HG03520 (cell line): ENCODE measurements at regions not wholly inside any gene's neighbourhood (a gene's known extent, or its start where the extent isn't known, plus 50 kb on each side); places are given as distances from the start of the nearest gene placed in this dataset.

Experiments
- ATAC-seq: cut with Tn5 transposase; IDR thresholded peaks from one replicate; pipeline ENCODE4 v1.9.1; 2021; ENCODE audit warnings: mild to moderate bottlenecking, moderate library complexity; ENCODE audit not compliant: unreplicated experiment

DNA sequence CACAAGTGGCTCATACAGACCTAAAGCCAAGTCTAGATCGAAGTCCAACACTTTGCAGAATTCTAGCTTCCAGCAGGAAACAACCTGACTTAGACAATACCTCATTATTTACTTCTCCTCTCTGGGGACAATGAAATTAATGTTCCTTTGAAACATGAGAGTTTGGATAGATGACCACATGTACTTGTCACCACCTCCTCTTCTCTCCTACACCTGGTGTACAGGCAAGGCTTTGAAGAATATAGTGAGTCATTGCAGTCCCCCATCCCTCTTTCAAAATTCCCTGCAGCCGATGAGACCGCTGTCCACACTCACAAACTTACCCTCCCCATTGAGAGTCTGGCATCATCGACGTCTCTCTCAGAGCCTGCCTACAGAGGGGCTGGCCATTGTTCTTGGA, 189.0 kb upstream of the HES1 start:
- no peak for ATAC-seq

DNA sequence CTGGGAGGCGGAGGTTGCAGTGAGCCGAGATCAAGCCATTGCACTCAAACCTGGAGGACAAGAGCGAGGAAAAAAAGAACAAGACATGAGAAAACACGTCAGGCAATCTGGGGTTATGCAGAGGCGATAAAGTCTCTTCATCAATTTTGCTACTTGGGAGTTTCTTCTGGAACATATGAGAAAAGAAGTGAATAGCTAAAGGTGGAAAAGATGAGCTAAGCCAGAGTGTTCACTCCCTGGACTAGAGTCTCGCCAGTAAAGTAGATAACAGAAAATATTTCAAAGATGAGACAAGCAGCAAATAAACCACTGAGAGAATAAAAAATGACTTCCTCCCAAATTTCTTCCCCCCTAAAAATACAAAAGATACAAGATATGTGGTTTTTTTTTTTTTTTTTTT, 188.4 kb upstream of the HES1 start:
- ATAC-seq = no peak

DNA sequence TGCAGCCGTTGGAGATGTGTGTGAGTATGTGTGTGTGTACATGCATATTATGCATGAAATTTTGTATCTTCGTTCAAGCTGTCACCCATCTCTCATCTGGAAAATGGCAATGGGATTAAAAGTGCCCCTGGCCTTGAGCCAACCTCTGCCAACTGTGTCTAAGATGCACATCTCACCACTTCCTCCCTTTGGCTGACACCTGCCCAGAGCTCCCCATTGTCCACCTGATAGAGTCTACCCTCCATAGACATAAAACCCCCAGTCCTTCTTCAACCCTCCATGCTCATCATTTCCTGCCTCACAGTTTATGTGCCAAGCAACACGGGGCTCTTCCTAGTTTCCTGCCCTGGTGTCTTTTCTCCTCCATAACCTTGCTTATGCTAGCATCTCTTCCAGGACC, 187.5 kb upstream of the HES1 start:
- ATAC-seq = no peak

DNA sequence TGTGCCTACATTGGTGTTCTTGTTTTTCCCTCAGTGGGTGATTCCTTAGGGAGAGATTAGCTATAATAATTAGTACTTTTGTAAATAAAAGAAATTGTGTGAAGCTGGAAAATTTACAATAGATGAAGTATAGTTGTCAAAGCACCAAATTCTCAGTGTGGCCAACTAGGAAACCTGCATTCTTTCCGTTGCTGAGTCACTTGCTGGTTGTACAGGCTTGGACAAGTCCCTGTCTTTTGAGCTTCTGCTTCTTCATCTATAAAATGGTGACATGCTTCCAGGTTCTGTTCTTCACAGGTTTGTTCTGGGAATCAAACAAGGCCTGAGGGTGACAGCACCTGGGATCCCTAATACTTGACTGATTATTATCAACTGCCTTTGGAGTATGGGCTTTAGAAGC, 184.1 kb upstream of the HES1 start:
- ATAC-seq = no peak

DNA sequence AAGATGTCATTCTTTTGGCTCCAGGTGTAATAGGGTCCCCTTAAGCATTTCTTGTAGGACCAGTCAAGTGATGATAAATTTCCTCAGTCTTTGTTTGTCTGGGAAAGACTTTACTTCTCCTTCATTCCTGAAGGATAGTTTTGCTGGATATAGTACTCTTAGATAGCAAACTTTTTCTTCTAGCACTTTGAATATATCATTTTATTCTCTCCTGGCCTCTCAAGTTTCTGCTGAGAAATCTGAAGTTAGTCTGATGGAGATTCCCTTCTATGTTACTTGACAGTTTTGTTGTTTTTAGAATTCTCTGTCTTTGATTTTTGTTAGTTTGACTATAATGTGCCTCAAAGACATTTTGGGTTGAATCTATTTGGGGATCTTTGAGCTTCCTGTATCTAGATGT, 181.2 kb upstream of the HES1 start:
- ATAC-seq = no peak

DNA sequence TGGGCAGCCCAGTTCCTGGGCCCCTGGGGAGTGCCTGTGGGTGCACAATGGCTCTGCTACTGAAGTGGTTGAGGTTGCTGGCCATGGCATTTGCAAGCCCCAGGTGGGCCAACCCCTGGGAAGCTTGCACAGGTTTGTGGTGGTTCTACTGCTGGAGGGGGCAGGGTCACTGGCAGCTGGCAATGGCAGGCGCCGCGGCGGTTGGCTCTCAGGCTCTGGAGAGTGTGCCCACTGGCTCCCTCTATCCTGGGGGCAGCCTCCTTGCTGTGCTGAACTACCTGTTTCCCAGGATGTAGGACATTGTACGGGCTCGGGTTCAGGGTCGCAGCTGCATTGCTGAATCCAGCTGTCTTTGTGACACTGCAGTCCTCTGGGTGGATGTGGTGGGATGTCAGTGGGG, 180.2 kb upstream of the HES1 start:
- ATAC-seq = no peak

DNA sequence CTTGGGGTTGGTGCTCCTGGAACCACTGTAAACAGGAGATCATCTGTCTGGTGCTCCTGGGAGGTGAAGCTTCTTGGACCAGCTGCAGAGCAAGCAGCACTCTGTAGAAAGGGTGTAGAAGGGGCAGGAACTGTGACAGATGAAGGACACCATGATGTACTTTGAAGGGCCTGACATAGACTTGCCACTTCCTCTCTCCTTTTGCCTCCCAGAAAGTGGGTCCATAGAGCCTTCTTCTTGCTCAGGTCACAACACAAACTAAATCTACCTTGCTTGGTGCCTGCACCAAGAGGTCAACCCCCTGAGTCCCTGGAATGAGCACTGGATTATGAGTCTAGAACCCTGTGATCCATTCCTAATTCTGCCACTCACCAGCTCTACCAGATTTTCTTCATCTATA, 176.1 kb upstream of the HES1 start:
- ATAC-seq = no peak

DNA sequence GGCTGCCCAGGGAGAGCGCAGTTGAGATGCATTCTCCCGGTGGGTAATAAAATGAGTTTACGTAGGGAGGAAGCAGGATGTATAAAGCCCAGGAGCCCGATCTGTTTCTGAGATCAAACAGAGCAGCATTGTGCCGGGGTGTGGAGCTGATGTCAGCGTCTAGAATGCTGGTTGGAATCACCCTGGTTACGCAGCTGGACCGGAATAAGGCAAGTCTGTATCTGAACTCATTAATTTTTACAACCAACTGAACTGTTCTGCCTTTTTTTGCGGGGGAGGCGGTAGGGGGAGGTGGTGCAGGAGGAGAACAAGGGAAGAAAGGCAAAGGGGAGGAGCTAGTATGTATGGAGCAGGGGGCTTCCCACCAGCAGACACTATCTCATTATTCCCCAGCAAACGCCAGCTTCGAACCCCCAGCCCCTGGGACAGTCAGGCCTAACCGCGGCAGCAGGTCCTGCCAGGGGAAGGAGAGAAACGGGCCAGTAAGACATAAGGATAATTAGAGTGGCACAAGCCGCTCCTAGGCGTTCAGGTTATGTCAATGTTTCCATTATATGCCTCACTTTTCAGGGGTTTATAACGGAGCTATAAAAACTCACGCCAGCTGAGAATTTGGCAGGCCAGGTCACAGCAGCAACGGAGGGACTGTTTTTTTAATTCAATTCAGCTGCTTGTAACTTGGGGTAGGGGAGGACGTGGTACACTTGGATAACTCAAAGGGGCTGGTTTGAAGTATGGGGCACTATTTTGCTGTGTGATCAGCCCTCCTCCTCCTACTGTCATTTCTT, 175.3 kb upstream of the HES1 start:
- no peak for ATAC-seq

DNA sequence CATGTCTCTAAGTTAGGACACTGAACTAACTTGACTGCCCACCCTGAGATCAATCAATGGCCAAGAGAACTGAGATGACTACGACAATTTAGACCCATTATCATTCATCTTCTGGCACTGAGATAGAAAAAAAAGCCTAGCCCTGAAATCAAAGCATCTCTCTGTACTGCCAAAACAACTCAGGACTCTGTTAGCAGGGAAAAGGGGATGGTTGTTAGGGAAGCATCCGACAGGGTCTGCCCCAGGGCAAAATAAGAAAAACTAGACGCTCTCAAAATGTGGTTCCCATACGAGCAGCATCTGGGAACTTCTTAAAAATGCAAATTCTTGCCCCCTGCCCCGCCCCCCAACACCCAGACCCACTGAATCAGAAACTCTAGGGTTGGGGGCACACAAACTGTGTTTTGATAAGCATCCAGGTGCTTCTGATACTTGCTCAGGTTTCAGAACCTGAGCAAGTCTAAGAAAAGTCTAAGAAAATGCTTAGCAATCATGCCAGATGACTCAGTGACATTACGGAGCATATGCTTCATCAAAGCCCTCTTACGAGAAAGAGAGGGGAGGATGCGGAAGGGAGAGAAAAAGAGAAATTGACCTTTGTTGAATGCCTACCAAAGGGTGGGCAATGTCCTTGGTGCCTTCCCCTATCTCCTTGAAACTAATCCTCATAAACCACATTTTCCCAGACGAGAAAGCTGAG, 172.8 kb upstream of the HES1 start:
- no peak for ATAC-seq

DNA sequence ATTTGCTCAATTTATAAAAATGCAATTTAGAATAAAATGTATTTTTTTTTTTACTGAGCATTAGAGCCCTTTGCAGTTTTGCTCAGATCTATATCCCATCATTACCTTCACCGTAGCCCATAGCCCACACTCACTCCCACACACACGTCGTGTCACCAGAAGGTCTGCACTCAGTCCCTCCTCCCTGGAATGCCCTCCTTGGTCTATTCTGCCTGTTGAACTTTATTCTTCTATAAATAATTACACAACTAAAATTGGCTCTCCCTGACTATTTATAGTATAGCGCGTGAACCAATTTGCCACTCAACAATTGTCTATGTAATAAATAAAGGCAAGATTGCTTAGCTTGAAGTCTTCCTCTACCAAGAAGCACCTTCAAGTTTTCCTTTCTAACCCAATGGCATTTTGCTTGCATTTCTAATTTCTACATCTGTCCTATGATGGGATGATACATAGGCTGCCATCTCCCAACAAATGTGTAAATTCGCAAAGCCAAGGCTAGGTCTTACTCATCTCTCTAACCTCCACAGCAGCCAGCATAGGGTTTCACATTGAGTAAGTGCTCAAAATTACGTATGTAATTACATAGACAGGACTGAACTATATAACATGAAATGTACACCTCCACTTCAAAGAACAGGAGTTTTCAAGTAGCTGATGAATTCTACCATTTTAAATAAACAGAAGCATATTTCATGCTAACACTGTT, 172.0 kb upstream of the HES1 start:
- ATAC-seq = peak; percentile 64

DNA sequence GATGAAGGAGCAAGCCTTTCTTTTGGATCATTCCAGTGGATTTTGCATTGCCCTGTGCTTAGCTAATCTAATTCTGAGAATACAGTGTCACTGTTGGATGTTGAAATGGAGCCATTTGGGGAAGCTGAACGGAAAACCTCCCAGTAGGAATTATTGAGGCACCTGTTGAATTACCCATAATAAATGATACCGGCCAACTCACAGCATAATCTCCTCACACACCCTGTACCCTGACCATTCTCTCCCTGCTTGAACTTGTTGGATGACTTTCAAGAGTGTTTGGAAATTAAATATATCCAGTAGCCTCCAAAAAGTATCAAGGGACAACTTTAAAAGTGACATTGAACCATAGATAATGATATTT, 171.4 kb upstream of the HES1 start:
- ATAC-seq = no peak

DNA sequence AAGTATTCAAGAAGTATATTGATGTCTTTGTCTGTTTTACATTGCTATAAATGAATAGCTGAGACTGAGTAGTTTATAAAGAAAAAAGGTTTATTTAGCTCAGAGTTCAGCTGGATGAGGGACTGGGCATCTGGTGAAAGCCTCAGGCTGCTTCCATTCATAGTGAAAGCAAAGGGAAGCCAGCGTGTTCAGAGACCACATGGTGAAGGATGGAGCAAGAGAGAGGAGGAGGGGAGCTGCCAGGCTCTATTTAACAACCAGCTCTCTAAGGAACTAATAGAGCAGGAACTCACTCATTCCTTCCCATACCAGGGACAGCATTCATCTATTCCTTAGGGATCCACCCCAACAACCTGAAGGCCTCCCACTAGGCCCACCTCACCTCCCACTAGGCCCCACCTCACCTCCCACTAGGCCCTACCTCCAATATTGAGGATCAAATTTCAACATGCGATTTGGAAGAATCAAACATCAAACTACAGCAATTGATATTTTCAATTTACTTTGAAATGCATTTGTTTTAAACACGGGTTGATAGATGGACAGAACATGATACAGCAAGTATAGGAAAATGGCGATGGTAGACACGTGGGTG, 167.5 kb upstream of the HES1 start:
- ATAC-seq = no peak

DNA sequence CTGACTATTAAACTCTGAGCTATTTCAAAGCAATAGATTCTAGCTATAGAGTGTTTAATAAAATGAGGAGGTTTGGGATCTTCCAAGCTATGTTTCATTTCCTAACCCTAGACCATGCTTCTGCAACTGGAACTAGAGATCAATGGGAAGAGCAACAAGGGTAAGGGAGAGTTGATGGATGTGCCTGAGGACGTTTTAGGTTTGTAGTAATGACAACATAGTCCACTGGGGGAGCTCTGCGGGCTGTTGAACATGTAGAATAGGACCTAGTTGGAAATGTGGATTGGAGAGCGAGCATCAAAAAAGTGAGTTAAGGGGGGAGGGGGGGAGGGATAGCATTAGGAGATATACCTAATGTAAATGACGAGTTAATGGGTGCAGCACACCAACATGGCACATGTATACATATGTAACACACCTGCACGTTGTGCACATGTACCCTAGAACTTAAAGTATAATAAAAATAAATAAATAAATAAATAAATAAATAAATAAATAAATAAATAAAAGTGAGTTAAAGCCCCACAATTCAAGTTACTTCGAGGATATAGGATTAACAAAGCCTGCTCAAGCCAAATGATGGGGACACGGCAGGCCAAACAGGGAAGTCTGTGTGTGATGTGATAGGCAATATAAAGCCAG, 165.7 kb upstream of the HES1 start:
- peak; percentile 46 for ATAC-seq

DNA sequence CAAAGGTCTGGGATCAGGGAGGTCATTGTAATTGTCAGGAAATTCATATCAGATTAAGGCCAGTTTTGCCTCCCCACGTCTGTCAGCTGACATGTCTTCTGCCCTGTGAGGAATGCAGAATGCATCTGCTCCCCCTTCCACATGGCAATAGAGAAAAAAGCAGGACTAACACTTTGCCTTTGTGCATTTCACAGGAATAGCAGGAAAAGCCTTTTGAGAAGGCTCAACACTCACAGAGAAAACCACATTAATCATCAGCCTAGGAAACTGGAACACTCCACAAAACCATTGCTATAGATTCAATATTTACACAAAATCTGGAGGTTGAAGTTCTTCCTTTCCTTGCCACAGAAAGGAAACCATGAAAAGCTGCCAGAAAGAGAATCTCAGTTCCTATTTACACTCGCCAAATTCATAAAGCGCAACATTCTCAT, 165.2 kb upstream of the HES1 start:
- peak; percentile 12 for ATAC-seq

DNA sequence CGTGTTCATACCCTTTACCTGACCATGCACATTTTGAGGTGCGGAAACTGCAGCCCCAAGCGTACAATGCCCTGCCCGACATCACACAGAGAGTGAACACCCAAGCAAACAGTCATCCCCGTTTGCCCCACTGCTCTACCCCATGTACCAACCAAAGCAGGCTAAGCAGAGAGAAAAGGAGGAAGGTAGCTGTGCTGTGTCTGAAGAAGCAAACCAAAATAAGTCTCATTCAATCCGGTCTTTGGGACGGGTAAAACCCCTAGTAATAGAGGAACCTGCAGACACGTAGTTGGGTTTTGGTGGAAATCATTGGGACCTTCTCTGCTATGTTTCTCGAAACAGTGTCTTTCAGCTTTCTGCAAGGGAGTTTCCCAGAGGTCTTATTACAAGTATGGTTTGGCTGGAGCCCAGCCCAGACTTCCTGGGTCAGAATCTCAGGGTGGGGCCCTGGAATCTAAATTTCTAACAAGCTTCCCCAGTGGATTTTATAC, 164.6 kb upstream of the HES1 start:
- ATAC-seq = peak; percentile 52

DNA sequence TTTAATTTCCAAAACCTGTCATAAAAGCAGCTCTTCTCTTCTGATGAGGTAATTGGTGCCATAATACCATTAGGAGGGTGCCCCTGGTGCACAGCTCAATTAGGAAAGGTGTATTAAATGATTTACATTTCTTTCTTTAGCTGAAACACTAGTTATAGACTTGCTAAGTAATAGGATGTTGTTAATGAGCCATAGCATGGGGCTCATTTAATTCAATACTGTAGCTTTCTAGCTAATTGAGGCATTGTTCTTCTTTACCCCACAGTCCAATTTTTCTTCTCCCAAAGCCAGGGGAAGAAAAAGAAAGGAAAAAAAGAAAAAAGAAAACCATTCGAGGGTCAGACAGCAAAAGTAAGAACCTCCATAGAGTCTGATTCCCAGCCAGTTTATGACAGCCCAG, 164.0 kb upstream of the HES1 start:
- no peak for ATAC-seq

DNA sequence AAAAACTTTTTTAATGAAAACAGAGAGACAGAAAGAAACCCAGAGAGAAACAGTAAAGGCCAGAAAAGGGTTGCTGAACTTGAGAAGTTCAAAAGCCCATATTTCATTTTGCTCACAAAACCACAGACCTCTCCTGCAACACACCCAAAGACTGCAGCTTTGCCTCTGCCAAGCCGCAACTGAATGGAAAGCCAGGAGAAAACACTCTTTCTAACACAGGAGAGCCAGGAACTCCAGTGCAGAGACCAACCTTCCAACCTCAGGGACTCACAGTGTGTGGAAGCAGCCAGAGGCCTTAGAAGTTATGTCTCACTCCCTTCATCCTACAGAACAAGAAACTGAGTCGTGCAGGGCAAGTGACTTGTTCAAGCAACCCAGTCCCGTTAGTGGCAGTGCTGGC, 163.1 kb upstream of the HES1 start:
- no peak for ATAC-seq

DNA sequence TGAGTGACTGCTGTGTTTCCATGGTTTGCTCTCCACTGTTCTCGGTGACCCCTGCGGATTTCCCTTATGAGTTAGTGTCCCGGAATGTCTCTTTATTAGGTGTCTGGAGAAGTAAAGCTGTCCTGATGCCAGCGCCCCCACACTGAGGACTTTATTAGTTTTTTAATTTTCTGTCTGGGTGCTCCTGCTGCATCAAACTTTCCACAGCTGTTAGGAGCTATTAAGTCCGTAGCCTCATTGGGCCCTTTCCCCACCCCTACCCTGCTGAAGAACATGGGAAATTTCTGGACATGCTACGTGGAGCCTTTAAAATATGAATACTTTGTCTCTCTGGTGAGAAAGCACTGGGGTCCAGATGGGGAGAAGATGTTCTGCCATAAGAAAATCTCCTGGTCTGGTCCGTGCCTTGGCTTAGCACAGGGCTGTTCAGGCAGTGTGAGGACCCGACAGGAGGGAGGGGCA, 161.7 kb upstream of the HES1 start:
- ATAC-seq = no peak

DNA sequence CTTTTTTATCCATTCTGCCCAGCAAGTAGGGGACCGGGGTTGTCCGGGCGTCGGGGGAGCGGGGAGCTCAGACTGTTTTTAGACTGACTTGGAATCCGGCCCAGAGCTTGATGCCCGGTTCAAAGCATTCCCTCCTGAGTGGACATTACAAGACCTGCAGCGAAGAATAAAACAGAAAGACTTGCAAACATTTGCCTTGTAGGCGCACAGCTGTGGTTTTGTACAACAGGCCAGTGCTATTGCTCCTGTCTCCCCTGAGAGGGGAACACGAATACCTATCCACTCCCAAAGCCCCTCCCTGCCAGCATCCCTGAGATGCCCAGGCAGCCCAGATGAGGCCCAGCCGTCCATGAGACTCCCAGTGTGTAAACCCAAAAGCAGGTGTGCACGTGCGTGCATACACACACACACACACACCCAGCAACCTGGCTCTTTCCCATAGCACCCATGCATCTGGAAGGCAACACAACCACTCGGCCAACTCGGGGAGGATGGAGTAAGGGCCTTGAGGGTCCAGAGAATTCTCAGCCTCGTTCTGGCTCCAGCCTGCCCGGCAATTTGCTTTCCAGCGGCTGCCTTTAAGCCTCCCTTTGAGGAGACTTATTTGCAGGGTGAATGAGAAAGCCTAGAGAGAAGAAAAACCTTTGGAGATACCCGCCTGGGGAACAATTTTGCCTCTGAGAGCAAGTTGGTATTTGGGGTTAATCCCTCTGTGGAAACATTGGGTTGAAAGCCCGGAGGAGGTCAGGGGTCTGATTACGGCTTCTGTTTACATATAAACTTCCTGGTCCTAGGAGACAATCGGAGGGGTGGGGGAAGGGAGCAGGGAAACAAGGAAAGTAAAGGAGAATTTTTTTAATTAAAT, 161.0 kb upstream of the HES1 start:
- ATAC-seq = no peak

DNA sequence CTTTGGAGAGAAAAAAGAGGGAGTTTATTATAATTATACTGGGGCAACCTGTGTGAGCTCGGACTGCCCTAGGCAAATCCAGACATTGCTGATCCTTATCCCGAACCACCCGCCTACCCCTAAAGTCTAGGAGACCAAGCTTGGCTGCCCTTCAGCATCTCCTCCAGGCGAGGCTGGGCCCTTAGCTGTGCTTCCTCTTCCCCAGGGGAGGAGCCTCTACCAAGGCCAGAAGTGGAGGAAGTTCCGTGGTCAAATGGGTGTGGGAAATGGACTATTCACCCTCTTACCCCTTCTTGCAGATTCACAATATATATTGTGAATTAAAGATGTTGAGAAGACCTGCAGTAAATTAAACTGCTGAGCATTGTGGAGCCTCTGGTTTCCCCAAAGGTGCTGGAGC, 158.3 kb upstream of the HES1 start:
- no peak for ATAC-seq
